Mesothelial cell of epicardium (in vitro differentiated cells): ENCODE measurements at regions not wholly inside any gene's neighbourhood (a gene's known extent, or its start where the extent isn't known, plus 50 kb on each side); places are given as distances from the start of the nearest gene placed in this dataset.

Source experiments
- DNase-seq, 2 experiments: peaks; one replicate each; pipeline ENCODE4 v3.0.0; 2021; ENCODE audit warnings: low spot score in 2 of 2; ENCODE audit not compliant: unreplicated experiment in 2 of 2
- H3K27ac Mint-ChIP-seq: 2 replicates; pipeline ENCODE4 v1.8.0; 2021; ENCODE audit warnings: mixed read lengths
- H3K27me3 Mint-ChIP-seq: 2 replicates; pipeline ENCODE4 v1.8.0; 2021; ENCODE audit warnings: low read depth, mixed read lengths
- H3K36me3 Mint-ChIP-seq: 2 replicates; pipeline ENCODE4 v1.8.0; 2021; ENCODE audit warnings: mixed read lengths
- H3K4me1 Mint-ChIP-seq: 2 replicates; pipeline ENCODE4 v1.8.0; 2021; ENCODE audit warnings: mixed read lengths
- H3K4me3 Mint-ChIP-seq: 2 replicates; pipeline ENCODE4 v1.8.0; 2021; ENCODE audit warnings: mild to moderate bottlenecking, moderate library complexity, mixed read lengths
- H3K9me3 Mint-ChIP-seq: 2 replicates; pipeline ENCODE4 v1.8.0; 2021; ENCODE audit warnings: mixed read lengths
- CTCF ChIP-seq: fragments of 200-600 bp; sonication (generic); IDR thresholded peaks from one replicate; pipeline ENCODE4 v1.5.0; 2021; ENCODE audit warnings: antibody characterized with exemption; ENCODE audit not compliant: unreplicated experiment

GRCh38 chr2:7847321-7847720 is 834.5 kb upstream of the ID2 start:
- Mint-ChIP-seq H3K27ac (peak overlapping the region; percentile 97), H3K9me3 (no peaks in the 10 kb centered on the region), H3K27me3 (no peaks in the 10 kb centered on the region), H3K36me3 (no peaks in the 10 kb centered on the region), H3K4me3 (no peak overlapping the region), H3K4me1 (peaks cover 36% of the 10 kb centered on the region)
- no peak for DNase-seq
- no peak for TF ChIP-seq CTCF

GRCh38 chr2:7849027-7849426 is 832.8 kb upstream of the ID2 start:
- Mint-ChIP-seq H3K4me3 (no peak overlapping the region), H3K27ac (peak overlapping the region; percentile 97), H3K4me1 (peaks cover 34% of the 10 kb centered on the region), H3K36me3 (no peaks in the 10 kb centered on the region), H3K27me3 (no peaks in the 10 kb centered on the region), H3K9me3 (peaks cover 10% of the 10 kb centered on the region)
- no peak for TF ChIP-seq CTCF
- DNase-seq = no peak

- DNase-seq = no peak
- H3K4me1 Mint-ChIP-seq = peaks cover 30% of the 10 kb centered on the region
- H3K4me3 Mint-ChIP-seq = no peak overlapping the region
- H3K36me3 Mint-ChIP-seq = no peaks in the 10 kb centered on the region
- H3K9me3 Mint-ChIP-seq = peaks cover 14% of the 10 kb centered on the region
- no peaks in the 10 kb centered on the region for H3K27me3 Mint-ChIP-seq
- H3K27ac Mint-ChIP-seq = no peak overlapping the region
- TF ChIP-seq CTCF = no peak
Observed at GRCh38 chr2:7849531-7849930, 832.3 kb upstream of the ID2 start.

GRCh38 chr2:7852546-7852945 is 829.3 kb upstream of the ID2 start:
- Mint-ChIP-seq H3K4me3 (no peak overlapping the region), H3K27ac (no peak overlapping the region), H3K4me1 (peaks cover 16% of the 10 kb centered on the region), H3K27me3 (no peaks in the 10 kb centered on the region), H3K36me3 (no peaks in the 10 kb centered on the region), H3K9me3 (peaks cover 18% of the 10 kb centered on the region)
- no peak for TF ChIP-seq CTCF
- no peak for DNase-seq

- no peak for DNase-seq
- H3K27ac Mint-ChIP-seq = no peak overlapping the region
Observed at GRCh38 chr2:7857904-7858303, 824.0 kb upstream of the ID2 start.

More at GRCh38 chr2:7857904-7858303, 824.0 kb upstream of the ID2 start:
- Mint-ChIP-seq H3K9me3 (peaks cover 16% of the 10 kb centered on the region), H3K4me3 (no peak overlapping the region), H3K4me1 (no peaks in the 10 kb centered on the region), H3K36me3 (no peaks in the 10 kb centered on the region), H3K27me3 (no peaks in the 10 kb centered on the region)
- no peak for TF ChIP-seq CTCF
